ENCODE measurements at regions not wholly inside any gene's neighbourhood (a gene's known extent, or its start where the extent isn't known, plus 50 kb on each side); places are given as distances from the start of the nearest gene placed in this dataset.
"Not testable (repeated sequence)": the region's sequence is repeated elsewhere in the genome, so short reads cannot be mapped to it uniquely, and the experiment has no call there.

DNA sequence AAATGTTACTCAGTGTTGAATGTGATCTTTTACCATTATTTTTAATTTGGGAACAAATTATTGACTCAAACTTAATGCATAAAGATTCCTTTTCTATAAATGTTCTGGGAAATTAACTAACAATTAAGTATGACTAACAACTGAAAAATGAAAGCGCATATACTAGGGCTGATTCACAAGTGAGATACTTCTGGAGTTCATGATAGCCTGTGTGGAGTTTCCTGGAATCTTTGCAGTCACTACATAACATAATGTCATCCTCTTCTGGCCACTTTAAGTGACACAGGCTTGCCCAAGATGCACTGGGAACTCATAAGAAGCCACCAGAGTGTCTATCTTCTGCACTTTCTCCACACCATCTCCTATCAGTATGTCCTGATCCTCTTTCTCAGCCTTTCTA lies 450.3 kb upstream of the CDH11 start:
- no peak for DNase-seq (ENCODE audit: low read depth in 2 of 2)

DNA sequence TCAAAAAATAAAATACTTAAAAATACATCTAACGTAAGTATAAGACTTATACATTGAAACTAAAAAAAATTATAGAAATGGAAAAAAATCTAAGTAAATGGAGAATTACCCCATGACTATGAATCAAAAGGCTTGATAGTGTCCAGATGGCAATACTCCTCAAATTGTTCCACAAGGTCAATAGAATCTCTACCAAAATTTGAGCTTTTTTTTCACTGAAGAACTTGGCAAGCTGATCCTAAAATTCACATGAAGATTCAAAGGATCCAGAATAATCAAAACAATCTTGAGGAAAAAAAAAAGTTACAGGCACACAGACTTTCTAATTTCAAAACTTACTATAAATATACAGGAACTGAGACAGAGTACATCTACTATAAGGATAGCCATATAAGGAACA lies 448.4 kb upstream of the CDH11 start:
- no peak for DNase-seq (ENCODE audit: low read depth in 2 of 2)

DNA sequence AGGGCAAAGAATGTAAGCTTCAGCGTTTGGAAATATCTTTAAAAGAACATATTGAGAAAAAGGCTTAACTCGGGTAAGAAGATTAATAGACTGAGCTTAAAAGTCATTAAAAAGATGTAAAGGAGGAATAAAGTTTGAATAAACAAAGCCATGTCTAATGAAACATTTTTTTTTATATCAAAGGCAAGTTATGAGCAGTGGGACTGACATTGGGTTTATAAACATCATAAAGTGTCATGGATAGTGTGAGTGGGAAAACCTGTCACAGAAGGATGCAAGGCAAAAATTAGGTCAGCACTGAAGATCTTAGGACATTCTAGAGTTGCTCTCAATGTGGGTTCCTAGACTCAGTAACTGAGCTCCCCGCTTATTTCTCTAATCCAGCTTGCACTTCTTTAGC lies 438.0 kb upstream of the CDH11 start:
- DNase-seq (ENCODE audit: low read depth in 2 of 2), result no peak

DNA sequence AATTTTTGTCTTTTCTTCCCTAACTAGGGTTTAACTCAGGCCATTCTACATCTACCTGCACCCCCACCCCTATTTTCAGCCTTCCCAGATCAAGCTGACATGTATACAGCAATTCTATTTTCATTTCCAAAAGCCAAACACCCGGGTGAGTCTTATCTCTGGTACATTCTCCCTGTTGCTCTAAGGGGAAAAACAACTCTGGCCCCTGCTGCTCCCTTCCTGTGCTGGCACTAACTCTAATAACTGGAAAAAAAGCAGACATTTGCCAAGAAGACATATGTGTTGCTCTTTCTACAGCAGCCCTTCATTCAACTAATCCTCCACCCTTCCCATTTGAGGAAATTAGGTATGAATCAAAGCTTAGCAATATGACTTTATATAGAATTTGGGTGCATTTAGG lies 427.8 kb upstream of the CDH11 start:
- not testable (repeated sequence) for DNase-seq (ENCODE audit: low read depth in 2 of 2)

DNA sequence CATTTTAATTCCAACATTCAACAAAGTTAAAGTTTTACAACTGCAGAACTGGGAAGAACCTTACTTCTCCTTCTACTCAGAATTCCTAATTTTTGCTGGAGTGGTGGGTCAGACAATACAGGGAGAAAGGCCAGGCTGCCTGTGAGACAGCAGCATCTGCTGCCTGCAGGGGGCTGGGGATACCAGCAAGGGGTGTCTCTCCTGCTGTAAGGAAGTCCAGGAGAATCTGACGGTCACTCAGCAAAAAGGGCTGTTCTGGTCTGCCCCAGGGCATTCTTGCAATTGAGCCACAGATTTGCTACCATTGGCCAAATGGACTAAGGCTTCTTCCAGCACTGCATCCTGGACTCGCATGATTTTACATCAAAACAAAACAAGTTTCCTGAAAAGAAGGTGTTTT lies 426.6 kb upstream of the CDH11 start:
- DNase-seq (ENCODE audit: low read depth in 2 of 2), result no peak

DNA sequence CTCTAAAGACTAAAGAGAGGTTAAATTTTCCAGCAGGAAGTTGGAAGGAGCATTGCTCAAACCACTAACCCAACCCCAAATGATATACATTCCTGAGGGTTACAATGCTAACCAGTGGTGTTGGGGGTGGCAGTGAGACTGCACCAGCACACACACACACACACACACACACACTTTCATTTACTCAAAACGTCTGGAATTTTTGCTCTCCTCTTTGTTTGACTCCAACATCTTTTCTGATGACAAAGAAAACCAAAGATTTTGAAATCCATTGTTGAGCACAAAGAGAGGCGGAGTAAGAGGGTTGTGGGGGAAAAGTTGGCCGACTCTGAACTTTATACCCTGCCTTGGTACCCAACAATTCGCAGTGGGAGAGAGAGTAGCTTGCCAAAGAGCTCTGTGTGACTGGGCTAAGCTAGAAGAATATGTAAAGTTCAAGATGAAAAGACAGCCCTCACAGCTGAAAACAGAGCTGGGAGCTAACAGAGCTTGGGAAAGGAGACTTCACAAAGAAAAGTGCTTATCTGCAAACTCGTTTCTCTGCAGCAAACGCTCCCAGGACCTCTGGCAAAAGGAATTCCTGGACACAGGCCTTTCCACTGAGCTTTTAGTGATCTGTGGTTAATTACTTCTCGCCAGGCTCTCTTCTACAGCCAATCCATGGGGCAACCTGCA lies 426.0 kb upstream of the CDH11 start:
- no peak for DNase-seq (ENCODE audit: low read depth in 2 of 2)

DNA sequence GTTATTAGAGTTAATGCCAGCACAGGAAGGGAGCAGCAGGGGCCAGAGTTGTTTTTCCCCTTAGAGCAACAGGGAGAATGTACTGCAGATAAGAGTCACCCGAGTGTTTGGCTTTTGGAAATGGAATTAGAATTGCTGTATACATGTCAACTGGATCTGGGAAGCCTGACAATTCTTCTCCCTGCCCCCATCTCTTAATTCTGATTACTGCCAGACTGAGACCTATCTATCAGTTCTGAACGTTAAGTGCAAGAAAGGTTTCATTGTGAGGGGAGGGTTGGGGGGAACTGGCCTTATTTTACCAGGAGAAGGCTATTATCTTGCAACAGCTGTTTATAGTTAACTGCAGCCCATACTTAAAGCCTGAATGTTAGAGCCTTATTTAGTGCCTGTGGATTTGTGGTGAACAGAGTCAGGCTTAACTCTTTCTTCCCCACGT lies 424.5 kb upstream of the CDH11 start:
- no peak for DNase-seq (ENCODE audit: low read depth in 2 of 2)

DNA sequence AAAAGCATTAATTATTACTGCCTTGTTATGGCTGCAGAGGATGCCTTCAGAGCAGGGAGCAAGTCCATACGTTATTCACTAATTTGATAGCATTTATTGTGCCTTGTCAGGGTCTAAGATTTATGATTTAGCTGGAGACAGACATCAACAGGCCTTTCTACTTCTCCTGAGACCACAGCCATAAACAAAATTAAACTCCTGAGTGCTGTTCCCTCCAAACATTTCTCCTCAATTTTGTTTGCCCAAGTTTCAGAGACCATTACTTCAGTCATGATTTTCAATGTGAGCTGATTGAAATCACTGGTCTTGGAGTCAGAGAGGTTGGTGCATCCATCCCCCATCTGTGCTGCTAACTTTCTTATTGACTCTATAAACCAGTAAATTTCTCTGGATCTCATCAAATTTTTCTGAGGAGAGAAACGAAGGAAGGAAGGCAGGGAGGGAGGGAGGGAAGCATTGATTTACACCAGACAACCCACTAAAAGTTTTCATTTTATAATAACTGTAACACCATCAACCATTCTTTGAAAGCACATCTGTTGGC lies 423.6 kb upstream of the CDH11 start:
- no peak for DNase-seq (ENCODE audit: low read depth in 2 of 2)

DNA sequence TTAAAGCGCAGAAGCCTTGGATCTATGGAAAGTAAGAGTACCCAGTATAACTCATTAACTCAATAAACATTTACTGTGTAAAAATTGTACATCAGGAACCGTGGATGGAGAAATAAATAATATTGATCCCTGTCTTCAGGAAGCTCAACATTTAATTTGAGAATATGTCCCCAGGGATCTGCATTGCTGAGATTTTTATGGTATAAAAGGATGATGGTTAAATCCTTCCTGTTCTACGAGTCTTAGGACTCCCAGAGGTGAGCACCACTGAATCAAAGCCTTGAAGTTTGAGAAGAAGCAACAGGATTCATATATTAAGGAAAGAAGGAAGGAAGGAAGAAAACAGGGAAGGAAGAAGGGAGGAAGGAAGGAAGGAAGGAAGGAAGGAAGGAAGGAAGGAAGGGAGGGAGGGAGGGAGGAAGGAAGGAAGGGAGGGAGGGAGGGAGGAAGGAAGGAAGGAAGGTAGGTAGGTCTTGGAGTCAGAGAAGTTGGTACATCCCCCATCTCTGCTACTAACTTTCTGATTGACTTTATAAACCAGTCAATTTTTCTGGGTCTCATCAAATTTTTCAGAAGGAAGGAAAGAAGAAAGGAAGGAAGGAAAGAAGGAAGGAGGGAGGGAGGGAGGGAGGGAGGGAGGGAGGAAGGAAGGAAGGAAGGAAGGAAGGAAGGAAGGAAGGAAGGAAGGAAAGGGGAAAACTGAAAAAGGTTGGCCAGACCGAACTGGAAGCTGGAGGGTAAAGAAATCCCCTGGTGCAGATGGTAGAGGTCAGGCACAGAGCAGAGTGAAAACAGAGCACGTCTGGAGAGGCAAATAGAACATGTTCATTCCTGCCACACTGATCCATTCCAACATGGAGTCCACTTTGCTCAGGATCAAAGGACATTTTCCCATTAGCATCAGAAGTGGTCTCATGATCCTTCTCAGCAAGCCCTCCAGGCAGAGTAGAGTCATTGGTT lies 422.2 kb upstream of the CDH11 start:
- DNase-seq (ENCODE audit: low read depth in 2 of 2), result no peak

DNA sequence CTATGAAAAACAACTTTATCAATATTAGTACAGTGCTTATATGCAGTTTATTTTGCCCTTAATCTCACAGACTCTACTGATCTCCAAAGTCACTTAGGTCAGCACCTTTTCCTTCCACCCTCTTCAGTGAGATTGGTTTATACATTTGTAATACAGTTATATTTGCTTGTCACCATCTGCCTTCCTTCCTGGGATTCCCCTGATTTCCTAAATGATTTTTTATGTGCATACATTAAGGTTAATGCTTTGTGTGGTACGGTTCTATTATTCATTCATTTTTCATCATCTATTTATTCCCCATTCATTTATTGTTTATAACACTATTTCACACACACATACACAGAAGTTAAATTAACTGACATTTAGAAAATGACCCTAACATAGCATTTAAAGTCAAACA lies 419.8 kb upstream of the CDH11 start:
- DNase-seq (ENCODE audit: low read depth in 2 of 2), result no peak

DNA sequence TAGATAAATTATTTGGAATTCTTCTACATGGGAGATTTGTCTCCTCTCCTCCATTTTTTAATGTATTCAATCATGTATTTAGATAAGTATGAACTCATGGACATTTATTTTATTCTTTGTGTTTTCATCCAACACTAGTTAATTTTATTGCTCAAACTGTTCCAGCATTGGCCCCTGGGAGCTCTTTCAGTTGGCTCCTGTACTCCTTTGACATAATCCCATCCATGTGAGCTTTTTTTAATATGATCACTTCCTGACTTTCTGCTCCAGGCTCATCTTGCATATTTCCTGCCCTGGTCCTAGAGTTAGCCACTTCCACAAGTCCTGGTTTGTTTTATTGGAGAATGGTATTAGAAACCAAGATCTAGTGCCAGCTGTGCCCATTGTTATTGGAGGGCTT lies 419.0 kb upstream of the CDH11 start:
- DNase-seq (ENCODE audit: low read depth in 2 of 2), result no peak

DNA sequence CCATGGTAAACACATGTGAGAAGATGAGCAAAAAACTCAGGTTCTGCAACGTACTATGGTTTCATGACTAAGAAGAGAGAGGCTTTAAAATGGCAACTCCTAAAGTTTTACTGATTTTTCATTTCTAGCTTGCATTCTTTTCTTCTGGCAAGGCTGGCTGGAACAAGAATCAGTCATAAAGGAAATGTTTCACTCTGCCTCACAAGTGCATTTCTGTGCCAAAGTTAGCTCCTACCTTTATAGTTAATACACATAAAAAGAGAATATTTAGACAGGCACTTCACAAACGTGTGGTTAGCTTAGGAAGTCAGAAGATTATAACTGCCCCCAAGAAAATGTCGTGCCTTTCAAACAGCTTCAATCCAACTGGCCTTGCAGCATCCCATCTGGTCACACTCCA lies 417.1 kb upstream of the CDH11 start:
- DNase-seq (ENCODE audit: low read depth in 2 of 2), result no peak

DNA sequence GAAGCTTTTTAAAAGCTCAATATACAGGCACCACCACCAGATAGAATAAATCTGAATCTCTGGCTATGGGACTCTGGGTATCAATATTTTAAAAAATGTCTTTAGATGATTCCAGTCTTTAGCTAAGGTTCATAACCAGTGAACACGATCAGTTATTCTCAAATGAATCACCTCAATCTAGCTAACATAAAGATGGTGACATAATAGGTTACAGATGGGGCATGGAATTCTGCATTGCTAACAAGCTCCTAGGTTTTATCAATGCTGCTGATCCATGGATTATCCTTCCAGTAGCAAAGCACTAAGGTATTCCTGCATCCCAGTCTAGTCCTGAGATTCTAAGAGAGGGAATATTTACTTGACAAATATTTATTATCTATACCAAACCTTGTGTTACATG lies 415.5 kb upstream of the CDH11 start:
- DNase-seq (ENCODE audit: low read depth in 2 of 2), result no peak

DNA sequence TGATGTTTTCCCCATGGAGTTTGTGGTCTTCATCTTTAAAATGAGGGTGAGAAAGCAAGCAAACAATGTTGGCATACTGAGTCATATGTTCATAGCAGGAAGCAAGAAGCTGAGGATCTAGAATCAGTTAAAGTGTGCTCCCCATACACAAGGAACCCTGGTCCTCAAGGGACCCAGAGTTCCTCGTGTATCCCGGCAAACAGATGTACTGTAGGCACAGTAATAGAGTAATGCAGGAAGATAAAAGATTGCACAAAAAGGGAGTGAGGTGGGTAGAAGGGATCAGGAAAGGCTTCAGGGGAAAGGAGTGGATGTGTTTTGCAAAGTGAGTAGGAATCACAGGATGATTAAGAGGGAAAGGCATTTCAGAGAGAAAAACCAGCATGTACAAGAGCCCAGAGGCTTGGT lies 412.3 kb upstream of the CDH11 start:
- DNase-seq (ENCODE audit: low read depth in 2 of 2), result no peak

DNA sequence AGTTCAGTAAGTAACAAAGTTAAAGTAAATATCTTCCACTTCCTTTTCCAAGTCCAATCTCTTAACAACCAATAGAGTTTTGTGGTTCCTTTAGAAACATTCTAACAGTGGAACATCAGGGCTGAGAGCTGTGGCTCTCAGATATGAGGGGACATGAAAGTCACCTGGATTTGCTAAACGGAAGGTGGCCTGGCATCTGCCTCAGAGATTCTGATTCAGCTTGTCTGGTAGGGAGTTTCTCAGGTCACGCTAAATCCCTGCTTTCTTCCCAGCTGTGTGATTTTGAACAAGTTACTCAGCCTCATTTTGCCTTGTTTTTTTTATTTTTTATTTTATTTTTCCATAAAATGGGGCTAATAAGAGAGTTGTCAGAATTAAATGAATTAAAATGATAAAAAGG lies 411.0 kb upstream of the CDH11 start:
- no peak for DNase-seq (ENCODE audit: low read depth in 2 of 2)

DNA sequence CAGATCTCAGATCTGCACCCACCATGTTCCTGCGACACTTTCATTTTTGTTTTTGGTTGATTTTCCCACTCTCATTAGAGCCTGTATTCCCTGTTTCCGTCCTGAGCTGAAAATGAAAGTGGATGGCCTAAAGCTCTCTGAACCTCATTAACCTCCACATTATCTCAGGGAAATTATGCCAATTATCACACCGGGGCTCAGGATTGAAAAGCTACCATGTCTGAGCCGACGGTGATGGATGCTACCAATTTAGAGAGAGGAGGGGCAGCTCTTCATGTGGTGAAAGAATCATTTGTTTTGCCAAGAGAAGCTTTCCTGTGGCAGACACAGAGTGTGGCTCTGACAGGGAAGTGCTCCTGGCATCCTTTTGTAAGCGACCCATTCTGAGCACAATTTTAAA lies 410.4 kb upstream of the CDH11 start:
- DNase-seq (ENCODE audit: low read depth in 2 of 2), result no peak

DNA sequence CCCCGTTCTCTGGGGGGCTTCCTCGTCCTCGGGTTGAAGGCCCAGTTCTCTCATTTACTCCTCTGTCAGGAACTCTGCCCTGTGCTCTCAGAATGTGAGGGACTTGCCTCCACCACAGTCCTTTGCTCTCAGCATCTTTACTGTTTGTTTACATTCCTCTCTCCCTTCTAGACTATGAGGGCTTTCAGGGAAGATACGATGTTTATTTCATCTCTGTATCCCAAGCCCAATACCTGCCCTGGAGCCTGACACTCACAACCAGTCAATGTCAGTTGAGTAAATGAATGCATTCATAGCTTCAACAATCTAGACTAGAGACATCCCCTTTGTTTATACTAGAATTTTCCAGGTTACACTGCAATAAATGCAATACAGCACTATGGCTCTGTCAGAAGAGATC lies 409.6 kb upstream of the CDH11 start:
- DNase-seq (ENCODE audit: low read depth in 2 of 2), result no peak

DNA sequence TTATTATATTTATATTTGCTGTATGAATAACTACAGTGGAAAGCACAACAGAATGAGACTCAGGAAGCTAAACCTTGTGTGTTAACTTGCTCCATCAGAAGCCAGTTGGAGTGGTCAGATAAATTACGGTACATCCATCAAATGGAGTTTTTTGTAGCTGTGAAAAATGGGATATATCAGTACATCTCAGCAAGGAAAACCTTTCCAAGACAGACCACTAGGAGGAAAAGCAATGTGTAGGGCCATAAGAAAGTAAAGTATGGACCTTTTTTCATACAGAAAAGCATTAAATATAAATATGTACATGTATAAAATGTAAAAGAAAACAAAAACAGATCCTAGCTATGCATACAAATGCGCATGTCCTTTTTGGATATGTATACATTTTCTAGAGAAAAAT lies 403.8 kb upstream of the CDH11 start:
- DNase-seq (ENCODE audit: low read depth in 2 of 2), result no peak

DNA sequence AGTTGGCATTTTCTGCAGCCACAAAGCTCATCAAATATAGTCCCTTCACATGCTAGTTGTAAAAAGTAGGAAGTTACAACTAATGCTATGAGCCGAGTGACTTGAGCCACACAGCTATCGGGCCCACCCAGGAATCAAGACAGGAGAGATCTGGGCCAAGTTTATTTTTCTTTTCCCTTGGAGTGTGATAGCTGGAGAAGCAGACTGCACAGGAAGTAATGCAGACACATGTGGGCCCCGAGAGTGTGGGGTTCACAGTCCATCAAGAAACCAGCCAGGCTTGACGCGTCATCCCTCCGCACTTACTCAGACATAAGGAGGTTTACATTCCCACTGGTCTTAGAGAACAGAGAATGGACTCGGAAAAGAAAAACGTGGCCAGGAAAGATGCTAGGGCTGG lies 403.1 kb upstream of the CDH11 start:
- DNase-seq (ENCODE audit: low read depth in 2 of 2), result no peak

DNA sequence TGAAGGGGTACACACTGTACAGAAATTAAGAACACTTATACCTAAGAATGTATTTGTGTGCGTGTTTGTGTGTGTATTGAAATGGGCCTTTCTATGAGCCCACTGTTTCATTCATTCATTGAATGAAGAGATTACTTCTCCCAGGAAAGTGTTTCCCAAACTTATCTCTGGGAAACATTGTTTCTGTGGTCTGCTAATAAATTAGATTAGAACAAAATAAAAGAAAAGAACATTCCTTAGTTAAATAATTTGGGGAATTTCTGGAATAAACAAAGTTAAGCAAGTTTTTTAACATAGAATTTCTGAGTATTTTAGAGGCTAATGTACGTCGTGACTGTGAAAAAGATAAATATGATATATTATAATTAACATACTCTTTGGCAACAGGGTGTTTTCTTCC lies 402.4 kb upstream of the CDH11 start:
- DNase-seq (ENCODE audit: low read depth in 2 of 2), result no peak

DNA sequence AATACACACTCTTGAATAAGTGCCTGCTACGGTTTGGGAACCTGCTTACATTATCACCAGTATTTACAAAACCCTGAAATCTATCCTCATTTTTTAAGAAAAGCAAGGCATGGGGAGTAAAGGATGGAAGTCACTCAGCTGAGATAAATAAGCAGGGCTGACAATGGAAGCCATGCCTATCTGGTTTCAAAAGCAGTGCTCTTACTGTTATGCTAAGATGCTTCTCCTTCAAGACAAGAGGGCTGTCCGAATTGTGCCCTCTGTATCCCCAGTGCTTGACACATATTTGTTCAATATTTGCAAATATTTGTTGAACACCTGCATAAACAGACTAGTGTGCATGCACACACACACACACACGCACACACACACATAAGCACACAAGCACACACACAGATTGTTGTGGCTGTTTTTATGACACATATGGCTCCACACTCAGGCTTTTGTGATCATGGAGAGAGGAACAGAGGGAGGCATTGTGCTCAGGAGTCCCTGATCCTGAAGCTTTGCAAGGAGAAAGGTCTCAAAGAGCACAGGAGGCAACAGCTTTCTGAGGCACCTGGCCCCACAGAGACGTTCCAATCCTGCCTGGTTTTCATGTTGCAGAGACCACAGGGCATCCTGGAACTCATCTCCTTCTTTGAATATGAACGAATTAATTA lies 401.6 kb upstream of the CDH11 start:
- DNase-seq (ENCODE audit: low read depth in 2 of 2), result no peak

DNA sequence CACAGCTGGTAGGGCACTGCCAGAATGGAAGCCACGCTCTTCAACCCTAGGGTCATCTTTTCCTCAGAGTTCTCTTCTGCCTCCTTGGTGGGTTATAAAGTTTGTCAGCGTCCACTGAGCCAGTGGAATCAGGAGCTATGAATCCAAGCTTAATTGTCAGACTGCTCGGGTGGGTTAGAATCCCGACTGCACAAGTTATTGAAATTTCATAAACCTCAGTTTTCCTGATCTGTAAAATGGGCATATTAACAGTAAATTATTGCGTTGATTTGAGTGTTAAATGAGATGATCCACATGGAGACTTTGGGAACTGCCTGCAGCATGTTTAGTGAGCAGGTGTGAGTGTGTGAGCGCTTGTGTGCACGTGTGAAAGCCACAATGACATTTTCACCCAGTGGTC lies 400.5 kb upstream of the CDH11 start:
- DNase-seq (ENCODE audit: low read depth in 2 of 2), result no peak

All from stimulated activated CD8-positive, alpha-beta memory T cell treated with anti-CD3 and anti-CD28 coated beads, Interleukin-15, amount 100 ng/mL, for 4 hours (primary cell).